SK-N-SH (cell line): ENCODE measurements at regions not wholly inside any gene's neighbourhood (a gene's known extent, or its start where the extent isn't known, plus 50 kb on each side); places are given as distances from the start of the nearest gene placed in this dataset.

Experiments used
- CTCF ChIA-PET: fragments of 300-600, 350-600 bp; formaldehyde crosslinking; extraction: SDS; loops from one replicate; lab custom pipeline; 2021; lab: Yijun Ruan, JAX
- POLR2A ChIA-PET: fragments of 350-600 bp; sonication (Branson Sonifier 250); formaldehyde crosslinking; extraction: SDS; loops from one replicate; lab custom pipeline; 2020; ENCODE audit warnings: antibody characterized with exemption, inconsistent platforms; lab: Yijun Ruan, JAX
- DNase-seq: peaks from one replicate; pipeline ENCODE4 v3.0.0; 2012
- H2AFZ ChIP-seq: fragments of 200-600 bp; sonication (generic); 2 replicates; pipeline ENCODE4 v1.8.1; 2016; ENCODE audit warnings: antibody characterized with exemption, mild to moderate bottlenecking, low read depth
- H3F3A ChIP-seq: fragments of 200-600 bp; sonication (generic); replicated peaks from 2 replicates; pipeline ENCODE3; 2016; ENCODE audit warnings: antibody characterized with exemption, mild to moderate bottlenecking; ENCODE audit not compliant: insufficient read depth
- H3K27ac ChIP-seq, 2 experiments: fragments of 200-500 bp in 1 of 2; fragments of 200-600 bp in 1 of 2; sonication (Bioruptor generic) in 1 of 2; sonication (generic), shearing (Covaris generic) in 1 of 2; 2 replicates each; pipeline versions ENCODE4 v1.5.1 to v1.6.1; 2014 to 2016; ENCODE audit warnings: low read depth in 2 of 2, inconsistent platforms in 1 of 2, low read length in 1 of 2, mild to moderate bottlenecking in 1 of 2, mixed read lengths in 1 of 2
- H3K27me3 ChIP-seq: fragments of 200-600 bp; sonication (generic), shearing (Covaris generic); 2 replicates; pipeline ENCODE4 v1.6.1; 2016; ENCODE audit warnings: mixed run types; ENCODE audit not compliant: insufficient read depth
- H3K36me3 ChIP-seq, 2 experiments: fragments of 200-500 bp in 1 of 2; fragments of 200-600 bp in 1 of 2; sonication (Bioruptor generic) in 1 of 2; sonication (generic) in 1 of 2; replicated peaks in 1 of 2; 2 replicates each; pipeline versions ENCODE3 to v1.5.1; 2014 to 2016; ENCODE audit warnings: low read length in 1 of 2, mild to moderate bottlenecking in 1 of 2; ENCODE audit not compliant: insufficient read depth in 2 of 2, control insufficient read depth in 1 of 2
- H3K4me1 ChIP-seq, 2 experiments: fragments of 200-500 bp in 1 of 2; fragments of 200-600 bp in 1 of 2; sonication (Bioruptor generic) in 1 of 2; sonication (generic), shearing (Covaris generic) in 1 of 2; 2 replicates each; pipeline versions ENCODE4 v1.5.1 to v1.6.1; 2014 to 2016; ENCODE audit warnings: low read depth in 1 of 2, low read length in 1 of 2, mixed run types in 1 of 2; ENCODE audit not compliant: insufficient read depth in 2 of 2, control insufficient read depth in 1 of 2
- H3K4me2 ChIP-seq: fragments of 200-600 bp; sonication (generic), shearing (Covaris generic); 2 replicates; pipeline ENCODE4 v1.6.1; 2017; ENCODE audit warnings: mixed run types
- H3K4me3 ChIP-seq, 2 experiments: fragments of 200-500 bp in 1 of 2; fragments of 200-600 bp in 1 of 2; sonication (Bioruptor generic) in 1 of 2; sonication (generic), shearing (Covaris generic) in 1 of 2; 2 replicates each; pipeline versions ENCODE4 v1.5.1 to v1.8.1; 2014 to 2016; ENCODE audit warnings: low read depth in 2 of 2, inconsistent platforms in 1 of 2, low read length in 1 of 2, mild to moderate bottlenecking in 1 of 2, mixed read lengths in 1 of 2, moderate library complexity in 1 of 2
- H3K79me2 ChIP-seq: fragments of 200-600 bp; sonication (generic); 2 replicates; pipeline ENCODE4 v1.8.1; 2017; ENCODE audit warnings: mild to moderate bottlenecking; ENCODE audit not compliant: insufficient read depth
- H3K9ac ChIP-seq: fragments of 200-600 bp; sonication (generic); 2 replicates; pipeline ENCODE4 v1.6.1; 2017; ENCODE audit warnings: mixed run types
- H3K9me2 ChIP-seq: fragments of 200-600 bp; sonication (generic); 2 replicates; pipeline ENCODE4 v1.6.1; 2017; ENCODE audit warnings: mixed run types
- H3K9me3 ChIP-seq: fragments of 200-600 bp; sonication (generic); 2 replicates; pipeline ENCODE4 v1.6.1; 2017; ENCODE audit warnings: mixed run types, mild to moderate bottlenecking, moderate library complexity
- H4K20me1 ChIP-seq: fragments of 200-600 bp; sonication (generic); 2 replicates; pipeline ENCODE4 v1.6.1; 2017; ENCODE audit warnings: mild to moderate bottlenecking, mixed run types; ENCODE audit not compliant: insufficient read depth
- ELF1 ChIP-seq: IDR thresholded peaks from 2 replicates; pipeline ENCODE4 v1.4.0; 2012
- FOXM1 ChIP-seq: IDR thresholded peaks from 2 replicates; pipeline ENCODE4 v1.4.0; 2012; ENCODE audit warnings: low read depth, mild to moderate bottlenecking
- GATA2 ChIP-seq: sonication (generic); formaldehyde crosslinking; IDR thresholded peaks from 2 replicates; pipeline ENCODE4 v1.5.0; 2020; ENCODE audit warnings: mild to moderate bottlenecking, missing genetic modification reagents
- JUND ChIP-seq: IDR thresholded peaks from 2 replicates; pipeline ENCODE4 v1.4.0; 2012
- MXI1 ChIP-seq: IDR thresholded peaks from 2 replicates; pipeline ENCODE4 v1.6.1; 2012; ENCODE audit warnings: mild to moderate bottlenecking, low read depth, low read length, improper control_type of control experiment
- NFIC ChIP-seq: IDR thresholded peaks from 2 replicates; pipeline ENCODE4 v1.4.0; 2012; ENCODE audit warnings: borderline replicate concordance
- NRF1 ChIP-seq: IDR thresholded peaks from 2 replicates; pipeline ENCODE4 v1.6.1; 2012; ENCODE audit warnings: low read depth, mild to moderate bottlenecking, low read length
- RCOR1 ChIP-seq: fragments of 150-350 bp; IDR thresholded peaks from 2 replicates; pipeline ENCODE4 v1.6.1; 2017; ENCODE audit warnings: antibody characterized with exemption, low read length
- RXRA ChIP-seq: IDR thresholded peaks from 2 replicates; pipeline ENCODE4 v1.4.0; 2012; ENCODE audit warnings: low read depth, mild to moderate bottlenecking, borderline replicate concordance
- SMC3 ChIP-seq: IDR thresholded peaks from 2 replicates; pipeline ENCODE4 v1.6.1; 2012; ENCODE audit warnings: low read depth, low read length, improper control_type of control experiment
- TCF12 ChIP-seq: IDR thresholded peaks from 2 replicates; pipeline ENCODE4 v1.4.0; 2012
- TEAD4 ChIP-seq: IDR thresholded peaks from 2 replicates; pipeline ENCODE4 v1.4.0; 2012; ENCODE audit warnings: mild to moderate bottlenecking, borderline replicate concordance; ENCODE audit not compliant: insufficient read depth
- WGBS: methylation state at CpG from one replicate; pipeline ENCODE4 v1.1.6; 2017; ENCODE audit warnings: low lambda C conversion rate; 5-methylcytosine and 5-hydroxymethylcytosine counted together
- TF ChIP-seq, protein P1 (sequence below): fragments of 200-600 bp; sonication (generic); IDR thresholded peaks from 2 replicates; pipeline ENCODE4 v1.6.1; 2017; ENCODE audit warnings: antibody characterized with exemption, mild to moderate bottlenecking, moderate library complexity
- TF ChIP-seq, protein P2 (sequence below): IDR thresholded peaks from 2 replicates; pipeline ENCODE4 v1.6.1; 2012; ENCODE audit warnings: mild to moderate bottlenecking, low read depth, low read length, moderate library complexity
- TF ChIP-seq, protein P3 (sequence below): fragments of 150-350 bp; IDR thresholded peaks from 2 replicates; pipeline ENCODE4 v1.6.1; 2017; ENCODE audit warnings: antibody characterized with exemption, low read length, low read depth, borderline replicate concordance

DNA sequence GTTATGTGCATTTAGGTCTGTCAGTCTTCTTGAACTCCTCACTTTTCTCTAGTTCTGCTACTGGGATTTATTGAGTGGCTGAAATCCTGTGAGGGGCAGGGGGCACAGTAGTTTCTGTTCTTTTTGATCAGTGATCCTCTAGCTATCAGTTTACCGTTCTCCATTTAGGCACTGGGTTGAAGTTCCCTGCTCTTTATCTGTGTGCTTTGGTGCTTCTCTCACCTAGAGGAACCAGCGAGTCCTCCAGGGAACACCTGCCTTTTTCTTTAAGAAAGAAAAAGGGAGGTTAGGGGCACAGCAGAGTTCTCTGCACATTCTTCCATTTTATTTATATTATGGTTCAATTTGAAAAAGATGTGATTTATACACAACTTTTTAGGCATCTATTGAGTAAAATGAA lies 503.0 kb upstream of the AGA start:
- H3K4me2 ChIP-seq: no peak overlapping the region

More for the DNA sequence above, 503.0 kb upstream of the AGA start:
- Histone ChIP-seq H3F3A (no peaks in the 10 kb centered on the region), H3K4me3 (no peak overlapping the region), H3K36me3 (no peaks in the 10 kb centered on the region), H3K27ac (no peak overlapping the region), H3K9ac (no peak overlapping the region), H2AFZ (no peak overlapping the region), H3K9me3 (no peaks in the 10 kb centered on the region), H3K27me3 (no peaks in the 10 kb centered on the region; the same call in 1 of the 2 replicates), H3K79me2 (no peaks in the 10 kb centered on the region), H4K20me1 (no peaks in the 10 kb centered on the region; the same call in 1 of the 2 replicates), H3K4me1 (no peaks in the 10 kb centered on the region), H3K9me2 (no peaks in the 10 kb centered on the region)
- ChIA-PET CTCF (interaction anchor here (0.8 kb wide), 1 partner anchor 189 kb away, joined by 3 read pairs; no protein-coding TSS in a partner anchor), POLR2A (no interaction called here)
- WGBS: 4% methylated on average over 2 of the region's 2 CpGs
- DNase-seq: no peak
- TF ChIP-seq TEAD4: no peak
- TF ChIP-seq MXI1: no peak
- TF ChIP-seq JUND: no peak
- no peak for TF ChIP-seq GATA2 (CRISPR knock-in tag)
- no peak for TF ChIP-seq RCOR1
- TF ChIP-seq TCF12: no peak
- TF ChIP-seq RXRA: no peak
- TF ChIP-seq, protein P1, sequence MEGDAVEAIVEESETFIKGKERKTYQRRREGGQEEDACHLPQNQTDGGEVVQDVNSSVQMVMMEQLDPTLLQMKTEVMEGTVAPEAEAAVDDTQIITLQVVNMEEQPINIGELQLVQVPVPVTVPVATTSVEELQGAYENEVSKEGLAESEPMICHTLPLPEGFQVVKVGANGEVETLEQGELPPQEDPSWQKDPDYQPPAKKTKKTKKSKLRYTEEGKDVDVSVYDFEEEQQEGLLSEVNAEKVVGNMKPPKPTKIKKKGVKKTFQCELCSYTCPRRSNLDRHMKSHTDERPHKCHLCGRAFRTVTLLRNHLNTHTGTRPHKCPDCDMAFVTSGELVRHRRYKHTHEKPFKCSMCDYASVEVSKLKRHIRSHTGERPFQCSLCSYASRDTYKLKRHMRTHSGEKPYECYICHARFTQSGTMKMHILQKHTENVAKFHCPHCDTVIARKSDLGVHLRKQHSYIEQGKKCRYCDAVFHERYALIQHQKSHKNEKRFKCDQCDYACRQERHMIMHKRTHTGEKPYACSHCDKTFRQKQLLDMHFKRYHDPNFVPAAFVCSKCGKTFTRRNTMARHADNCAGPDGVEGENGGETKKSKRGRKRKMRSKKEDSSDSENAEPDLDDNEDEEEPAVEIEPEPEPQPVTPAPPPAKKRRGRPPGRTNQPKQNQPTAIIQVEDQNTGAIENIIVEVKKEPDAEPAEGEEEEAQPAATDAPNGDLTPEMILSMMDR: no peak
- no peak for TF ChIP-seq ELF1
- TF ChIP-seq, protein P2, sequence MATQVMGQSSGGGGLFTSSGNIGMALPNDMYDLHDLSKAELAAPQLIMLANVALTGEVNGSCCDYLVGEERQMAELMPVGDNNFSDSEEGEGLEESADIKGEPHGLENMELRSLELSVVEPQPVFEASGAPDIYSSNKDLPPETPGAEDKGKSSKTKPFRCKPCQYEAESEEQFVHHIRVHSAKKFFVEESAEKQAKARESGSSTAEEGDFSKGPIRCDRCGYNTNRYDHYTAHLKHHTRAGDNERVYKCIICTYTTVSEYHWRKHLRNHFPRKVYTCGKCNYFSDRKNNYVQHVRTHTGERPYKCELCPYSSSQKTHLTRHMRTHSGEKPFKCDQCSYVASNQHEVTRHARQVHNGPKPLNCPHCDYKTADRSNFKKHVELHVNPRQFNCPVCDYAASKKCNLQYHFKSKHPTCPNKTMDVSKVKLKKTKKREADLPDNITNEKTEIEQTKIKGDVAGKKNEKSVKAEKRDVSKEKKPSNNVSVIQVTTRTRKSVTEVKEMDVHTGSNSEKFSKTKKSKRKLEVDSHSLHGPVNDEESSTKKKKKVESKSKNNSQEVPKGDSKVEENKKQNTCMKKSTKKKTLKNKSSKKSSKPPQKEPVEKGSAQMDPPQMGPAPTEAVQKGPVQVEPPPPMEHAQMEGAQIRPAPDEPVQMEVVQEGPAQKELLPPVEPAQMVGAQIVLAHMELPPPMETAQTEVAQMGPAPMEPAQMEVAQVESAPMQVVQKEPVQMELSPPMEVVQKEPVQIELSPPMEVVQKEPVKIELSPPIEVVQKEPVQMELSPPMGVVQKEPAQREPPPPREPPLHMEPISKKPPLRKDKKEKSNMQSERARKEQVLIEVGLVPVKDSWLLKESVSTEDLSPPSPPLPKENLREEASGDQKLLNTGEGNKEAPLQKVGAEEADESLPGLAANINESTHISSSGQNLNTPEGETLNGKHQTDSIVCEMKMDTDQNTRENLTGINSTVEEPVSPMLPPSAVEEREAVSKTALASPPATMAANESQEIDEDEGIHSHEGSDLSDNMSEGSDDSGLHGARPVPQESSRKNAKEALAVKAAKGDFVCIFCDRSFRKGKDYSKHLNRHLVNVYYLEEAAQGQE: no peak
- TF ChIP-seq SMC3: no peak
- no peak for TF ChIP-seq FOXM1
- TF ChIP-seq NFIC: no peak
- no peak for TF ChIP-seq NRF1
- TF ChIP-seq, protein P3, sequence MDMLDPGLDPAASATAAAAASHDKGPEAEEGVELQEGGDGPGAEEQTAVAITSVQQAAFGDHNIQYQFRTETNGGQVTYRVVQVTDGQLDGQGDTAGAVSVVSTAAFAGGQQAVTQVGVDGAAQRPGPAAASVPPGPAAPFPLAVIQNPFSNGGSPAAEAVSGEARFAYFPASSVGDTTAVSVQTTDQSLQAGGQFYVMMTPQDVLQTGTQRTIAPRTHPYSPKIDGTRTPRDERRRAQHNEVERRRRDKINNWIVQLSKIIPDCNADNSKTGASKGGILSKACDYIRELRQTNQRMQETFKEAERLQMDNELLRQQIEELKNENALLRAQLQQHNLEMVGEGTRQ: no peak
